Limb (tissue), 2 donors: ENCODE measurements at regions not wholly inside any gene's neighbourhood (a gene's known extent, or its start where the extent isn't known, plus 50 kb on each side); places are given as distances from the start of the nearest gene placed in this dataset.

Source experiments
- DNase-seq, 2 donors: peaks; one replicate each; pipeline ENCODE4 v3.0.0-alpha.2; 2016; ENCODE audit errors: extremely low spot score in 2 of 2

DNA sequence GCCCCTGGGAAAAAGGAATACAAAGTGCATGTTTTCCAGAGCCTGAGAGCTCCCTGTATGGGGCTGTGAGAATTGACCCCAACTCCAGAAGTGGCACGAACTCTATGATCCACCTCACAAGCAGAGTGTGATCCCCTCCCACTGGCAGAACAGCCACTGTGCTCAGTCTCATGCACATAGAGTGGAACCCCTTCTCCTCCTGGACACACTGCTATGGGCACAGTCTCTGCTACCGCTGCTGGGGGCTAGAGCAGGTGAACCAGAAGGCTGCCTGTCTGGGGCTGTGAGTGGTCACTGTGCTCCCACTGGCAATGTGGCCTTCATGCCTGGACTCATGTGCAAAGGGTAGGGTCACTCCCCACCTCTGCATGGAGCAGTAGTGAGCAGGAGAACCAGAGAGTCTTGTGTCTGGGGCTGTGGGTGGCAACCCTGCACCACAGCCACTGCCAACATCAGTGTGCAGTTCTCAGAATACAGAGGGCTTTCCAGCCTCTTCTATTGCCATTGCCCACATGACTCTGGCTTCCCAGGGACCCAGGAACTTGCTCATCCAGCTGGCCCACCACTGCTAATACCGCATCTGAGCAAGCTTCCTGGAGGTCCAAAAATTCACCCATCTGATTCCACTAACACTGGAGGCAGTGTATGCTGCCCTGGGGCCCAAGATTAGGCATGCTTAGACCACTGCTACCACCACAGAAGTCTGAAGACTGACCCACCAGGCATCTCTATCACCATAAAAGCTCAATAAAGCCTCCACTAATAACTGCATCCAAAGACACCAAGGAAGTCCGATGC is 343.7 kb upstream of the SOX14 start:
- DNase-seq = no peak

- DNase-seq = no peak
Measured at GRCh38 chr3:137438561-137438960, 325.6 kb upstream of the SOX14 start.

DNA sequence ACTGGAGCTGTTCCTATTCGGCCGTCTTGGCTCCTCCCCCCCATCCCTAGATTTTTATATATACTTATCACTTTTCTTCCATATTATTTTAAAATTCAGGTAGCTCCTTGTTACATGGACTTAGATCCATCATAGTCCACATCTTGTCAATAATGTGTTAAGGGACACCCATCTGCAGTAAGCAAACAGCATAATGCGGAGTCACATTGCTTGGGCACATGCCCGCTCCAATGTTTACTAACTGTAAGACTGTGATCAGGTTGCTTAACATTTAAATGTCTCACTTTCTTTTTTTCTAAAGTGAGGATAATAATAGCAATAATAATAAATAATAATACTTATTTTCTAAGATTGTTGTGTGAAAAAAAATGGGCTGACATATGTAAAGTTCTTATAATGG is 303.2 kb upstream of the SOX14 start:
- no peak for DNase-seq

DNA sequence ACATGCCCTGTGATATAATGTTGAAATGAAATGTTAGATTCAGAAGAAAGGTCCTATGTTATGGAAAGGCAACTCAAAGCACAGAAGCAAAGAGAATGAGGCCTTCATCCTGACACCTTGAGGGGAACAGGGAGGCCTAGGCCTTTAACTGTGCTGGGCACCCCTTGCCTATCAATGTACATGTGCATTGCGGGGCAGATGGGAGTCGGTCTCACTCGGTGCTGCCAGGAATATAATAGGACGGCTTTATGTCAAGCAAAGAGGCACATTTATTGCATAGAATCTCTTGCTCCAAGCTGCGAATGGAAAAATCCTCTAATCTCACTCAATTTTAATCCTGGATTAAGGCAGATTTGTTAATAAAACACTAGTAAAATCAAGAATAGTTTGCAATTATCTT is 301.0 kb upstream of the SOX14 start:
- no peak for DNase-seq

- no peak for DNase-seq
Measured at GRCh38 chr3:137464341-137464740, 299.8 kb upstream of the SOX14 start.

DNA sequence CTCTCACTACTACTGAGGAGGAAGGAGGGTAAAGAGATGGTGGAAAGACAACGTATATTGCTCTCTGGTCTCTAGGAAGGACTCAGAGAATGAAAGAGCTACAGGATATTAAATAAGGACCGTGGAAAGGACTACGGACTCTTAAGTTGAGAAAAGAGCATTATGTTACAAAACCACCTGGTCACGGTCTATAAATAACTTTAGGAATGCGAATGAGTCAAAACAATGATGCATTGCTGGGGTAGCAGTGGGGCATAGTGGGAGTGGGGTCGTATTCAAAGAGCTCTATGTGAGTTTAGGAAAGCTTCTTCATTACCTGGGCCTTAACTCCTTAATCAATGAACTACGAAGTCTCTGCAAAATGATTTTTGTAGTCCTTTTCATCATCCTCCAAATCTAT is 295.7 kb upstream of the SOX14 start:
- DNase-seq = no peak

- DNase-seq = no peak
Measured at GRCh38 chr3:137469263-137469662, 294.9 kb upstream of the SOX14 start.

DNA sequence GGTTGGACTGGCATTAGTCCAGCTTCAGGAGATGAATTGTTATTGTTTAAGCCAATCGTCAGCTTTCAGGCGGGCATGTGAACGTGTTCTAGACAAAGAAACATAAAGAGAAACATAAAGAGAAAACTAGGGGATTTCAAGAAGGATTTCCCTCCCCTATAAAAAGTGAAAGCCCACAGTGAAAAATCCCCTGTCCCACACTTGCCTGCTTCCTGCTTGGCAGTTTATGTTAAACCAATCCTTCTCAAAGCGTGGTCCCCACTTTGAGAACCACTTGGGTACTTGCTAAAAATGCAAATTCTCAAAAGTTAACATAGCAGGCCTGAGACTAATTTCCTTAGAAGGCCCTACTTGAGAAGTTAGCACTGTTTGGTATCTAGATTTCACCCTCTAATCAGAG is 293.0 kb upstream of the SOX14 start:
- DNase-seq = no peak

DNA sequence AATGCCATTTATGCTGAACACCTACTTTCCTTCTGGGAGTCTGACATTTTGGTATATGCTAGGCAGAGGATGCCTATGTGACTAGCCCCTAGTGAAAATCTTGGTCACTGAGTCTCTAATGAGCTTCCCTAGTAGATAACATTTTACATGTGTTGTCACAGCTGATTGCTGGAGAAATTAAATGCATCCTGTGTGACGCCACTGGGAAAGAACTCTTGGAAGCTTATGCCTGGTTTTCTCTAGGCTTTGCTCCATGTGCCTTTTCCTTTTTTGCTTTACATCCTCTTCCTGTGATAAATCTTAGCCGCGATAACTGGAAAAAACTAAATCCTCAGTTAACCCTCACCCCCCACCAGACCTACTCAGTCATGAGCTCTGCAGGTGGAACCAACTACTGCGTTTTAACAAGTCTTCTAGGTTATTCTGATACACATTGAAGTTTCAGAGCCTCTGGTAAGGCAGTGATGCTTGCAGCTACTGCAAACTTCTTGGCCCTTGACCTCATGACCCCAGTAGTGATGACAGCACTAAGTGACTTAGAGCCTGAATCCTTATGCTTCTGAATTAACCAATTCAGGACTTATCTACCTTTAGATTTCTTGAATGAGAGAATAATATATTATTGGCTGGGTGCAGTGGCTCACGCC is 292.4 kb upstream of the SOX14 start:
- DNase-seq = no peak

DNA sequence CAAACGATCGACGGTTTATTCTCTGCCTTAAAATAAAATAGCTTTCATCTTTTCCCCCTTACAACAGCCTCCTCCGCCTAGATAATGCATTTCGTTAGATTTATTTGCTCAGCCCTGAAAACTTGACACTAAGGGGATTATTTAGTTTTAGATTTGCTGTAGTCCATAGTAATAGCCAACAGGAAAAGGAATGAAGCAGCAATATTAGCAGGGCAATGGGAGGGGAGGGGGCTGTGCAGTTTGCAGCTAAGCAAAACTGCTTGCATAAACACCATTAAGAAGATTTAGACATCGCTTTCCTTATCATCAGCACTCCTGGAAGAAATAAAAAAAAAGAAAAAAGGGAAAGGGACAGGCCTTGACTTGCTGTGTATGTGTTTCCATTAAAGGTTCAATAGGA is 286.5 kb upstream of the SOX14 start:
- no peak for DNase-seq

DNA sequence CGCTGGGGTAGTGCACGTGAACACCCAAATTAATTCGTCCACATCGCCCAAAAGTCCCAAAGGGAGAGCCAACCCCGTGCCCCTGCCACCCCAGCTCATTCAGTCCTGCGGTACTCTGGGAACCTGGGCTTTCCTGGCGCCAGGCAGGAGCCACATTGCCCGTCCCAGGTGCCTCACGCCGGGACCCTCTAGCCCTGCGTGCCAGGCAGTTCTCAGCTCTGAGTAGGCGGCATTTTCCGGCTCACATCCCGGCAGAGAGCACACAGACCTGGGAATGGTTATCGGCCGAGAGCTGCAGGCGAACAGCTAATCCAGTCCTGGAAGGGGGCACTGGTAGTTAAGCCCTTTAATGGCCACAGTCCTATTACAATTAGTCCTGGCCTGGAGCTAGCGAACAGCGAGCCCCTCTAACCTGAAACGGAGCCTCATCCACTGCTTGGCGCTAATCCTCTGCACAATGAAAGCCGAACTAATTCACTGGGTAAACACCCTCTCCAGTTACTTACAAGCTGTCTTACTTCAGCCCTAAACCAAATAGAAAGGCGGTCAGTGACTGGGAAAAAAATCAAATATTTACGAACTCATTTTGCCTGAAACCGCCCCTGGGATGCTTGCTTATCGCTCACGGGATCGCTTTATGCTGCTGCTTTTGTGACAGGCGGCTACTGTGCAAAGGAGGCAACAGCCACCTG is 254.6 kb upstream of the SOX14 start:
- DNase-seq = peak in 1 of 2 donors; percentile 38

- DNase-seq = no peak
Measured at GRCh38 chr3:137511655-137512054, 252.5 kb upstream of the SOX14 start.

GRCh38 chr3:137514853-137515252 is 249.3 kb upstream of the SOX14 start:
- no peak for DNase-seq

GRCh38 chr3:137519602-137520001 is 244.5 kb upstream of the SOX14 start:
- no peak for DNase-seq

DNA sequence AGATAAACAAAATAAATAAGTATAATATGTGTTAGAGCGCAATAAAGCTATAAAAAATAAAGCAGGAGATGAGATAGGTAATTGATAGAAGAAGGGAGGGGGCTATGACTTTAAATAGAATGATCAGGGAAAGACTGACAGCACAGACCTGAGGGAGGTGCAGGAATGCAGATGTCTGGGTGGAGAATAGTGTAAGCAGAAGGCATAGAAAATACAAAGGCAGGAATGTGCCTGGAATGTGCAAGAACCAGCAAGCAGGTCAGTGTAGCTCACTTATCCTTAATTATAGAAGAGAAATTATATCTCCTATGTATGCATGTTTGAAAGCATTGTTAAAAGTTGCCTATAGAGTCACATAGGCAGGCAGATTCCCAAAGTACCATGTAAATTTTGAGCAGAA is 239.4 kb upstream of the SOX14 start:
- DNase-seq = no peak

- DNase-seq = no peak
Measured at GRCh38 chr3:137525471-137525870, 238.6 kb upstream of the SOX14 start.

DNA sequence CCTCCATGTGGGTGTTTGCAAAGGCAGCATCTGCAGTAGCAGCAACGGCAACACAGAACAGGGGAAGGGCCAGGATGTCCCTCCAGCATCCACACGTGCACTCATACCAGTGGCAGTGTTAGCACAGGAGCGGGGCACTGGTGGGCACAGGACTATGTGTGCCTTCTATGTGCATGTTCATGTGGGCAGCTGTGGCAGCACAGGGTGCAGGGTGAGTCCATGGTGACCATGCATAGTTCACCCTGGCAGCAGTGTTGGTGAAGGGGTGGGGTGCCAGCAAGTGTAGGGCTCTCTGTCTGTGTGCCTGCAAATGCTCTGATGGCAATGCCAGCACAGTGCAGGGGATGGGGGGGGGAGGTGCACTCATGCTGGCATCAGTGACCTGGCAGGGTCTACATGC is 222.1 kb upstream of the SOX14 start:
- no peak for DNase-seq

- DNase-seq = no peak
Measured at GRCh38 chr3:137554242-137554641, 209.9 kb upstream of the SOX14 start.

DNA sequence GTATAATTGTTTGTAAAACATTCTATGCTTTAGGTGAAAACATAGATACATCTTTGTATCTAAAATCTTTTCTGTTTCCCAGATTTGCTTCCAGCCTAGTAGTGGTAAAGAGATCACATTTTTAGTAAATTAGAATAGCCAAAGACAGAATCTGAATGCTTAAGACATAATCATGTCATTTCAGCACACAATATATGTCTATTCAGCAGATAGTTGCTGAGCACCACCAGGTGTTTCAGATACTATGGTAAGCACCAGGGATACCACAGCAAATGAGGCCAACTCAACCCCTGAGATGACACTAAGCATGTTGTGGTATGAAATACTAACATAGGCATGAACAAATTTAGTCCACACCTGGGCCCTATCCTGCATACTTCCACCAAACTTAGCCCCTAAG is 195.2 kb upstream of the SOX14 start:
- DNase-seq = no peak

- no peak for DNase-seq
Measured at GRCh38 chr3:137572931-137573330, 191.2 kb upstream of the SOX14 start.

GRCh38 chr3:137582484-137582883 is 181.6 kb upstream of the SOX14 start:
- no peak for DNase-seq

DNA sequence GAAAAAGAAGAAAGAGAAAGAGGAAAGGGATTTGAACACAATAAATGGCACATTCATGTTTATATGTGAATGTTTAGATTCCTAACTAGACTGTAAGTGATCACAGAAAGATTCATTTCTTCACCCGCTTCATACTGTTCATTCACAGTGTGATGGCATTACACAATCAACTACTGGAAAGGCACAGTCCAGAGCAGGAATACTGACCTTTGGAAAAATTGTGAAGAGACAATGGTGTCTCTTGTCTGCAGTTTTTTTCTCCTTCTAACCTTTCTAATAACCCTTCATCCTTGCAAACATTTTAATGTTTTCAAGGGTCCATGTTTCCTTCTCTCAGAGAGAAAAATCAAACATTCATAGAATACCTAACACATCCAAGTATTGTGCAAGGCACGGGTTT is 180.9 kb upstream of the SOX14 start:
- DNase-seq = no peak

- no peak for DNase-seq
Measured at GRCh38 chr3:137588871-137589270, 175.2 kb upstream of the SOX14 start.
